Neural progenitor cell (in vitro differentiated cells): ENCODE measurements at regions not wholly inside any gene's neighbourhood (a gene's known extent, or its start where the extent isn't known, plus 50 kb on each side); places are given as distances from the start of the nearest gene placed in this dataset.

Experiments used
- DNase-seq: peaks from one replicate; pipeline ENCODE4 v3.0.0-alpha.2; 2016; ENCODE audit warnings: low spot score
- H2AFZ ChIP-seq: fragments of 200-600 bp; sonication (generic); replicated peaks from 2 replicates; pipeline ENCODE4 v1.6.1; 2016; ENCODE audit warnings: antibody characterized with exemption
- H3F3A ChIP-seq: fragments of 200-600 bp; sonication (generic); 2 replicates; pipeline ENCODE4 v1.6.1; 2016; ENCODE audit warnings: antibody characterized with exemption, low read depth
- H3K27ac ChIP-seq: fragments of 200-600 bp; sonication (generic); 2 replicates; pipeline ENCODE4 v1.5.1; 2016; ENCODE audit warnings: mild to moderate bottlenecking
- H3K27me3 ChIP-seq: fragments of 200-600 bp; sonication (generic); 2 replicates; pipeline ENCODE4 v1.6.1; 2016; ENCODE audit warnings: mild to moderate bottlenecking, moderate library complexity
- H3K36me3 ChIP-seq: fragments of 200-600 bp; sonication (generic); 2 replicates; pipeline ENCODE4 v1.5.1; 2016
- H3K4me1 ChIP-seq: fragments of 200-600 bp; sonication (generic); 2 replicates; pipeline ENCODE4 v1.6.1; 2016; ENCODE audit warnings: mixed run types
- H3K4me2 ChIP-seq: fragments of 200-600 bp; sonication (generic); 2 replicates; pipeline ENCODE4 v1.6.1; 2016
- H3K4me3 ChIP-seq: fragments of 200-600 bp; sonication (generic); 2 replicates; pipeline ENCODE4 v1.5.1; 2016
- H3K79me2 ChIP-seq: fragments of 200-600 bp; sonication (generic); 2 replicates; pipeline ENCODE4 v1.6.1; 2016; ENCODE audit warnings: low read depth
- H3K9ac ChIP-seq: fragments of 200-600 bp; sonication (generic); 2 replicates; pipeline ENCODE4 v1.6.1; 2016
- H3K9me3 ChIP-seq: fragments of 200-600 bp; sonication (generic); 2 replicates; pipeline ENCODE4 v1.5.1; 2016; ENCODE audit warnings: low read depth
- H4K20me1 ChIP-seq: fragments of 200-600 bp; sonication (generic); 2 replicates; pipeline ENCODE4 v1.6.1; 2016; ENCODE audit warnings: low read depth
- H3K27ac Mint-ChIP-seq: 3 replicates; pipeline ENCODE4 v1.8.0; 2021; ENCODE audit warnings: mixed read lengths
- H3K27me3 Mint-ChIP-seq: 2 replicates; pipeline ENCODE4 v1.8.0; 2022; ENCODE audit warnings: low read depth, mild to moderate bottlenecking, inconsistent platforms, moderate library complexity, mixed read lengths; ENCODE audit not compliant: insufficient read depth
- H3K36me3 Mint-ChIP-seq: 3 replicates; pipeline ENCODE4 v1.8.0; 2021; ENCODE audit warnings: mixed read lengths
- H3K4me1 Mint-ChIP-seq: 3 replicates; pipeline ENCODE4 v1.8.0; 2021; ENCODE audit warnings: mixed read lengths
- H3K4me3 Mint-ChIP-seq: 3 replicates; pipeline ENCODE4 v1.8.0; 2021; ENCODE audit warnings: mild to moderate bottlenecking, moderate library complexity, mixed read lengths
- H3K9me3 Mint-ChIP-seq: 3 replicates; pipeline ENCODE4 v1.8.0; 2020; ENCODE audit warnings: mixed read lengths
- CTCF ChIP-seq: fragments of 200-600 bp; sonication (generic); IDR thresholded peaks from 2 replicates; pipeline ENCODE4 v1.5.1; 2017; ENCODE audit warnings: antibody characterized with exemption, mild to moderate bottlenecking
- EZH2 ChIP-seq: fragments of 200-600 bp; sonication (generic); IDR thresholded peaks from 2 replicates; pipeline ENCODE4 v1.6.1; 2017; ENCODE audit warnings: antibody characterized with exemption, mild to moderate bottlenecking, moderate library complexity
- EZH2phosphoT487 ChIP-seq: fragments of 200-600 bp; sonication (generic); IDR thresholded peaks from 2 replicates; pipeline ENCODE4 v1.6.1; 2017; ENCODE audit warnings: antibody characterized with exemption

GRCh38 chr17:59456923-59457615 lies 108.3 kb upstream of the DHX40 start:
- H3K4me2 ChIP-seq: no peak overlapping the region
- no peak overlapping the region for H3K4me3 ChIP-seq
- H3F3A ChIP-seq: no peaks in the 10 kb centered on the region
- peaks cover 3% of the 10 kb centered on the region for H3K4me1 ChIP-seq
- H4K20me1 ChIP-seq: no peaks in the 10 kb centered on the region
- no peaks in the 10 kb centered on the region for H3K36me3 ChIP-seq
- DNase-seq: no peak
- TF ChIP-seq EZH2 (no peak), EZH2phosphoT487 (no peak), CTCF (no peak)
- Mint-ChIP-seq H3K27ac (no peak overlapping the region), H3K36me3 (no peaks in the 10 kb centered on the region), H3K4me3 (no peak overlapping the region), H3K9me3 (no peaks in the 10 kb centered on the region), H3K4me1 (no peaks in the 10 kb centered on the region), H3K27me3 (no peaks in the 10 kb centered on the region)
- no peak overlapping the region for H3K9ac ChIP-seq
- H3K9me3 ChIP-seq: no peaks in the 10 kb centered on the region
- H2AFZ ChIP-seq: no peak overlapping the region
- H3K27ac ChIP-seq: no peak overlapping the region
- H3K79me2 ChIP-seq: no peaks in the 10 kb centered on the region
- H3K27me3 ChIP-seq: no peaks in the 10 kb centered on the region

- Histone ChIP-seq H3K27ac (no peak overlapping the region), H3K27me3 (no peaks in the 10 kb centered on the region), H3K79me2 (no peaks in the 10 kb centered on the region), H2AFZ (no peak overlapping the region), H4K20me1 (no peaks in the 10 kb centered on the region), H3K4me1 (peaks cover 6% of the 10 kb centered on the region), H3K4me3 (no peak overlapping the region), H3K9ac (no peak overlapping the region), H3F3A (no peaks in the 10 kb centered on the region), H3K4me2 (no peak overlapping the region), H3K36me3 (no peaks in the 10 kb centered on the region), H3K9me3 (no peaks in the 10 kb centered on the region)
- Mint-ChIP-seq H3K36me3 (no peaks in the 10 kb centered on the region), H3K4me3 (no peak overlapping the region), H3K27me3 (no peaks in the 10 kb centered on the region), H3K27ac (no peak overlapping the region), H3K9me3 (no peaks in the 10 kb centered on the region), H3K4me1 (peaks cover 6% of the 10 kb centered on the region)
- no peak for DNase-seq
- no peak for TF ChIP-seq EZH2phosphoT487
- TF ChIP-seq EZH2: no peak
- TF ChIP-seq CTCF: no peak
These were observed 103.0 kb upstream of the DHX40 start for GRCh38 chr17:59462385-59462784.

GRCh38 chr17:59464246-59464645 lies 101.2 kb upstream of the DHX40 start:
- H3K27ac ChIP-seq: no peak overlapping the region
- Mint-ChIP-seq H3K4me1 (peaks cover 13% of the 10 kb centered on the region), H3K27me3 (no peaks in the 10 kb centered on the region), H3K27ac (no peak overlapping the region), H3K4me3 (no peak overlapping the region), H3K9me3 (no peaks in the 10 kb centered on the region), H3K36me3 (no peaks in the 10 kb centered on the region)
- no peak overlapping the region for H3K4me2 ChIP-seq
- DNase-seq: no peak
- no peaks in the 10 kb centered on the region for H3K9me3 ChIP-seq
- H4K20me1 ChIP-seq: no peaks in the 10 kb centered on the region
- TF ChIP-seq EZH2 (no peak), EZH2phosphoT487 (no peak), CTCF (no peak)
- H3K4me3 ChIP-seq: no peak overlapping the region
- no peaks in the 10 kb centered on the region for H3K27me3 ChIP-seq
- H3F3A ChIP-seq: no peaks in the 10 kb centered on the region
- H3K4me1 ChIP-seq: peaks cover 8% of the 10 kb centered on the region
- H3K79me2 ChIP-seq: no peaks in the 10 kb centered on the region
- no peak overlapping the region for H2AFZ ChIP-seq
- no peaks in the 10 kb centered on the region for H3K36me3 ChIP-seq
- H3K9ac ChIP-seq: no peak overlapping the region
